Naive B cell (primary cell): ENCODE measurements at regions not wholly inside any gene's neighbourhood (a gene's known extent, or its start where the extent isn't known, plus 50 kb on each side); places are given as distances from the start of the nearest gene placed in this dataset.

ENCODE experiments used
- ATAC-seq, 2 donors: fragments of 150-1000 bp; cut with Tn5 transposase; 2 replicates each; pipeline ENCODE4 v1.10.0; 2021; ENCODE audit warnings: low read depth in 2 of 2, mild to moderate bottlenecking in 2 of 2, moderate library complexity in 2 of 2
- DNase-seq: peaks from one replicate; pipeline ENCODE4 v3.0.0; 2022
- H3K27ac Mint-ChIP-seq, 6 donors: one replicate each; pipeline ENCODE4 v1.8.0; 2020 to 2022; ENCODE audit warnings: mild to moderate bottlenecking in 6 of 6, mixed read lengths in 6 of 6, moderate library complexity in 5 of 6, inconsistent platforms in 2 of 6
- H3K27me3 Mint-ChIP-seq, 3 donors: one replicate each; pipeline ENCODE4 v1.8.0; 2021 to 2022; ENCODE audit warnings: mixed read lengths in 3 of 3, mild to moderate bottlenecking in 1 of 3
- H3K36me3 Mint-ChIP-seq, 2 donors: one replicate each; pipeline ENCODE4 v1.8.0; 2020 to 2022; ENCODE audit warnings: mixed read lengths in 2 of 2, inconsistent platforms in 1 of 2, mild to moderate bottlenecking in 1 of 2
- H3K4me1 Mint-ChIP-seq, 3 donors: one replicate each; pipeline ENCODE4 v1.8.0; 2020 to 2022; ENCODE audit warnings: mixed read lengths in 3 of 3, inconsistent platforms in 1 of 3, mild to moderate bottlenecking in 1 of 3, moderate library complexity in 1 of 3
- H3K4me3 Mint-ChIP-seq, 8 donors: one replicate each; pipeline ENCODE4 v1.8.0; 2020 to 2022; ENCODE audit warnings: mild to moderate bottlenecking in 8 of 8, mixed read lengths in 8 of 8, moderate library complexity in 8 of 8, inconsistent platforms in 2 of 8
- H3K9me3 Mint-ChIP-seq, 7 donors: one replicate each; pipeline ENCODE4 v1.8.0; 2020 to 2022; ENCODE audit warnings: mixed read lengths in 7 of 7, mild to moderate bottlenecking in 5 of 7, inconsistent platforms in 2 of 7, moderate library complexity in 1 of 7

DNA sequence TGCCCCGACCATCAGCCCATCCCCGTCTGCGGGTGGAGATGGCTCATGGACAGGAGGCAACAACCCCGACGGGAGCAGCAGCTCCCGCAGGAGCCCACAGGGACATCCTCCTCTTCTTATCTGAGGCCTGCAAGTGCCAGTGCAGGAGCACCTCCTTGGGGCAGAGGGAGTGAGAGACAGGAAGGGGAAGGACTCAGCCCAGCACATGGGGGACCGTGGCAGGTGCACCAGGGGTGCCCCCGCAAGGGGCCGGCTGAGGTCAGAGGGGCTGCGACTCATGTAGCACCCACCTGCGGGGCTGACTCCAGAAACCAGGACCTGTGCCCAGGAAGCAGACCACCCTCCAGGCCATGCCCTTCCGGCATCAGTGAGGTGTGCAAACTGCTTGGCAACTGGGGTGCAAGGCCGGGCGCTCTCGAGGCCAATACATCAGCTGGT is 259.8 kb upstream of the ADAMTS16 start:
- DNase-seq: no peak
- Mint-ChIP-seq H3K4me1 (no peaks in the 10 kb centered on the region), H3K27me3 (no peaks in the 10 kb centered on the region), H3K36me3 (no peaks in the 10 kb centered on the region), H3K9me3 (peaks cover 0 to 2% (median 0%) of the 10 kb centered on the region in 7 donors), H3K4me3 (no peak overlapping the region), H3K27ac (no peak overlapping the region)
- no peak for ATAC-seq

DNA sequence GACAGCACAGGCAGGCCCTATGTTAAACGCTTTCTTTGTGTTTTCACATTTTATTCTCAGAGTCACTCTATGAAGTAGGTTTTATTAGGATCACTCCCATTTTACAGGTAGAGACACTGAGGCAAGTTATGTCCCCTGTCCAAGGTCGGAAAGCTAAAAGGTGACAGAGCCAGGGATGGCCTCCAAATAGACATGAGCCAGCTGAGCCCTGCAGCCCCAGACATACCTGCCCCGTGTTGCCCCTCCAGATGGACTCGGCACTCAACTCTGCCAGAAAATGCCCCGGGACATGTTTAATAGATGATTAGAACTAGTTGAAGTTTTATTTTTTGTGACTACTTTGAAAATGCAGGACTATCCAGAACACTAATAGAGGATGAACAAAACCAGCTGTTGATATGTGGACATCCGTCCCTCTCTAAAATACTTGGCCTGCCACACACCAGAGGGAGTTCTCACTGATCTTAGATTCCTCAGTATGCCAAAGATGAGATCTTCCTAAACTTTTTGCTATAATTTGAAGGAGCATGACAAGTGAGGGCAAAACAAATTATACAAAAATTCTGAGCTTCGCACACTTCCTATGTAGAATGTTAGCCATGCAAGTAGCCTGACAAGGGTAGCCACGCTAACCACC is 258.6 kb upstream of the ADAMTS16 start:
- H3K4me3 Mint-ChIP-seq: no peak overlapping the region
- ATAC-seq (no peak), DNase-seq (no peak)
- no peaks in the 10 kb centered on the region for H3K27me3 Mint-ChIP-seq
- no peaks in the 10 kb centered on the region for H3K4me1 Mint-ChIP-seq
- no peaks in the 10 kb centered on the region for H3K36me3 Mint-ChIP-seq
- H3K9me3 Mint-ChIP-seq: peaks cover 0 to 6% (median 2%) of the 10 kb centered on the region in 7 donors
- H3K27ac Mint-ChIP-seq: no peak overlapping the region

DNA sequence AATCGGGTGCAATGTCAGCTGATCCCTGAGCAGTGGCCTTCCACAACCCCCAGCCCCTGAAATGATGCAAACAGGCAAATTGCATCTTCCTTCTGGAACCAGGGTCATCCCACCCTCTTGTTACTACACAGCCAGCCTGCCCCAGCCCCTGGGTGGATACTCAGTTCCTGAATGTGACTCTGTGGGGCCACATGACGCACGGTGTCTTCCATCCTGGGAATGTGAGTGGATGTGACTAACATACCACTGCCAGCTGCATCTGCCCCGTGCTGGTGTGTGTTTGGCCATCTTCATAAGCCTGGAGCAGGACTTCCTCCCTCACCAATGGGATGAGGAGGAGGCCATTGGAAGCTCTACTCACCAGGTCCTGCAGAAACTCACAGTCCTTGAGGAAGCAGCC is 257.9 kb upstream of the ADAMTS16 start:
- Mint-ChIP-seq H3K4me1 (no peaks in the 10 kb centered on the region), H3K4me3 (no peak overlapping the region), H3K27me3 (no peaks in the 10 kb centered on the region), H3K36me3 (no peaks in the 10 kb centered on the region), H3K27ac (no peak overlapping the region), H3K9me3 (peaks cover 0 to 6% (median 2%) of the 10 kb centered on the region in 7 donors)
- ATAC-seq (no peak), DNase-seq (no peak)

GRCh38 chr5:4883360-4883759 is 256.8 kb upstream of the ADAMTS16 start:
- no peak overlapping the region for H3K4me3 Mint-ChIP-seq
- H3K27ac Mint-ChIP-seq: no peak overlapping the region
- no peaks in the 10 kb centered on the region for H3K36me3 Mint-ChIP-seq
- H3K9me3 Mint-ChIP-seq: peaks cover 0 to 6% (median 3%) of the 10 kb centered on the region in 7 donors
- no peaks in the 10 kb centered on the region for H3K4me1 Mint-ChIP-seq
- ATAC-seq (no peak), DNase-seq (no peak)
- H3K27me3 Mint-ChIP-seq: no peaks in the 10 kb centered on the region

DNA sequence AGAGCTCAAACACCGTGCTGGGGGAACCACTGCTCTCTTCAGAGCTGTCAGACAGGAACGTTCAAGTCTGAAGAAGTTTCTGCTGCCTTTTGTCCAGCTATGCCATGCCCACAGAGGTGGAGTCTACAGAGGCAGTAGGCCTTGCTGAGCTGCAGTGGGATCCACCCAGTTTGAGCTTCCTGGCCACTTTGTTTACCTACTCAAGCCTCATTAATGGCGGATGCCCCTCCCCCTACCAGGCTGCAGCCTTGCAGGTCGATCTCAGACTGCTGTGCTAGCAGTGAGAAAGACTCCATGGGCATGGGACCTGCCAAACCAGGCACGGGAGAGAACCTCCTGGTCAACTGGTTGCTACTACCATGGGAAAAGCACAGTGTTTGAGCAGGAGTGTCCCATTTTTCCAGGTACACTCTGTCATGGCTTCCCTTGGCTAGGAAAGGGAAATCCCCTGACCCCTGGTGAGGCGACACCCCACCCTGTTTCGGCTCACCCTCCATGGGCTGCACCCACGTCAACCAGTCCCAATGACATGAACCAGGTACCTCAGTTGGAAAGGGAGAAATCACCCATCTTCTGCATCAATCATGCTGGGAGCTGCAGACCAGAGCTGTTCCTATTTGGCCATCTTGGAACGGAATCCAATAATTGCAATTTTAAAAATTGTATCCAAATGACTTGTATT is 246.9 kb upstream of the ADAMTS16 start:
- H3K27me3 Mint-ChIP-seq: no peaks in the 10 kb centered on the region
- no peaks in the 10 kb centered on the region for H3K4me1 Mint-ChIP-seq
- H3K27ac Mint-ChIP-seq: no peak overlapping the region
- H3K36me3 Mint-ChIP-seq: no peaks in the 10 kb centered on the region
- peaks cover 0 to 12% (median 0%) of the 10 kb centered on the region in 7 donors for H3K9me3 Mint-ChIP-seq
- ATAC-seq: no peak
- DNase-seq: no peak
- no peak overlapping the region for H3K4me3 Mint-ChIP-seq

DNA sequence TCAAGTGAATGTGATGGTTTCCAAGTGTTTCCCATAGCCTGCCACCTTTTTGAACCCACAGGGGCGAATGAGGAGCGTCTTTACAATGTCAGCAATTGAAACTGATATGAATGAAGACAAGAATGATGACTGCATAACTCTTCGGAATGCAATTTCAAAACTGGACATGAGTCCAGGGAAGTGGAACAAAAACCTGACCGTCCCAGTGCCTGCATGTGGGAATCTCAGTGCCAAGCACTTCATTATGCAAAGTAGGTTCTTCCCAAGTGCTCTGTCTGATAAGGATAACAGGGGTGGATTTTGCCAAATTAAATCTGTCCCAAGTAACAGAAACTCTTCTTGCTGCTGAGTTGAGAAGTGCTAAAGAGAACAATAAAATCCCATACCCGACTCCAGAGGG is 243.8 kb upstream of the ADAMTS16 start:
- H3K36me3 Mint-ChIP-seq: no peaks in the 10 kb centered on the region
- no peak overlapping the region for H3K4me3 Mint-ChIP-seq
- no peaks in the 10 kb centered on the region for H3K4me1 Mint-ChIP-seq
- DNase-seq: no peak
- no peak overlapping the region for H3K27ac Mint-ChIP-seq
- no peaks in the 10 kb centered on the region for H3K27me3 Mint-ChIP-seq
- ATAC-seq: no peak
- peaks cover 0 to 10% (median 0%) of the 10 kb centered on the region in 7 donors for H3K9me3 Mint-ChIP-seq

DNA sequence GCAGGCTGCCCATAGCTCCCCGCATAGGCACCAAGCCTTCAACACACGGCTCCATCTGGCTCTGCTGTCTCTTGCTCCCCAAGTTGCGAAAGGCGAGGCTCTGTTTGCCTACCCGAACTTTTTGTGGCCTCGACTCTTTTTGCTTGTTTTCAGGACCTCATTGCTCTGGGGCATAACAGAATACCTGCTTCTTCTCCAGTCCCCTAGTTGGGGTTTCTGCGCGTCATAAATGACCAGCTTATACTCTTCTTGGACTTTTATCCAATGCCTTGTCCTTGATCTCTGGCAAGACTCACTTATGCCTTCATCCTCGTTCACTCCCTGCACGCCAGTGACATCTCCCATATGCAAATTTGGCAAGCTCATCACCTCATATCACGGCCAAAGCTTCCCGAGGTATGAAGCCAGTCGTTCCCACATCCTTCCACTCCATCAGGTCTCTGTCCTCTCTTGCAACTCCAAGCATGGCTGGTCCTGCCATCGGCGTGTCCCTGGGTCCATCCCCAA is 238.8 kb upstream of the ADAMTS16 start:
- Mint-ChIP-seq H3K4me1 (no peaks in the 10 kb centered on the region), H3K27me3 (peaks cover 0 to 3% (median 0%) of the 10 kb centered on the region in 3 donors), H3K27ac (no peak overlapping the region), H3K4me3 (no peak overlapping the region), H3K9me3 (peaks cover 0 to 3% (median 0%) of the 10 kb centered on the region in 7 donors), H3K36me3 (no peaks in the 10 kb centered on the region)
- DNase-seq (no peak), ATAC-seq (no peak)

DNA sequence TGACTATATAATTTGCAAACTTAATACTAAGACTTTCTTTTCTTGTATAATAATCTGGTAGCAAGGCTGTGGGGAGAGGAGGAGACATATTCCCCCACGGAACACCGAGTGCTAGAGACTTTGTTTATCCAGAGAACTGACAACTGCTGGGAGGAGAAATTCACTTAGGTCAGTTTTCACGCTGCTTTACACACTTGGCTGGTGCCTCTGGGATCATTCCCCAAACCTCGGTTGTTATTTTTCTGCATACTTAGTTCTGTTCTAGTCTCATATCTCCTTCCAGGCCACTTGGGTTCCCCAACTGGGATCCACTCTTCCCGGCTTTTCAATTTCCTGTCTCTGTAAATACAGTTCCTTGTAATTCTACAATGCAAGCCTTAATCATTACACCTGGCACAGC is 238.2 kb upstream of the ADAMTS16 start:
- no peak for DNase-seq
- ATAC-seq: no peak
- no peak overlapping the region for H3K4me3 Mint-ChIP-seq
- H3K27me3 Mint-ChIP-seq: peaks cover 0 to 3% (median 0%) of the 10 kb centered on the region in 3 donors
- no peaks in the 10 kb centered on the region for H3K36me3 Mint-ChIP-seq
- H3K9me3 Mint-ChIP-seq: peaks cover 0 to 3% (median 0%) of the 10 kb centered on the region in 7 donors
- no peaks in the 10 kb centered on the region for H3K4me1 Mint-ChIP-seq
- H3K27ac Mint-ChIP-seq: no peak overlapping the region

GRCh38 chr5:4905674-4906520 is 234.2 kb upstream of the ADAMTS16 start:
- no peak for ATAC-seq
- H3K36me3 Mint-ChIP-seq: no peaks in the 10 kb centered on the region
- no peak overlapping the region for H3K27ac Mint-ChIP-seq
- DNase-seq: no peak
- H3K4me3 Mint-ChIP-seq: no peak overlapping the region
- H3K27me3 Mint-ChIP-seq: peaks cover 0 to 3% (median 0%) of the 10 kb centered on the region in 3 donors
- no peaks in the 10 kb centered on the region for H3K4me1 Mint-ChIP-seq
- H3K9me3 Mint-ChIP-seq: peaks cover 0 to 4% (median 3%) of the 10 kb centered on the region in 7 donors

- ATAC-seq: no peak
- Mint-ChIP-seq H3K36me3 (no peaks in the 10 kb centered on the region), H3K9me3 (peaks cover 0 to 7% (median 0%) of the 10 kb centered on the region in 7 donors), H3K27me3 (peaks cover 0 to 9% (median 0%) of the 10 kb centered on the region in 3 donors), H3K4me3 (no peak overlapping the region), H3K4me1 (no peaks in the 10 kb centered on the region), H3K27ac (no peak overlapping the region)
- DNase-seq: no peak
These were observed 233.3 kb upstream of the ADAMTS16 start for GRCh38 chr5:4906786-4907185.

DNA sequence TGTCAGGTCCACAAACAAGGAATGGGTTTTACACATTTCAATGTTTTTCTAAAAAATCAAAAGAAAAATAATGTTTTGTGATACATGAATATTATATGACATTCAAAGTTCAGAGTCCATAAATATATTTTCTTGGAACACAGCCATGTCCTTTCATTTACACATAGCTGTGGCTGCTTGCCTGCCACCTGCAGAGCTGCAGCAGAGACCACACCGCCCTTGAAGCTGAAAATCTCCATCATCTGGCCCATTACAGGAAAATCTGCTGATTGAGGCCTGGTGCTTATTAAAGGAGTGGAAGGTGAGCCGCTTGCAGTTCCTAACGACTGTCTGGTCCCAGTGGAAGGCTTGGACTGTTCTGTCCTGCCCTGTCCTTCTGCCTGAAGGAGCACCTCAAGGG is 232.6 kb upstream of the ADAMTS16 start:
- no peaks in the 10 kb centered on the region for H3K4me1 Mint-ChIP-seq
- DNase-seq: no peak
- H3K27ac Mint-ChIP-seq: no peak overlapping the region
- ATAC-seq: no peak
- no peak overlapping the region for H3K4me3 Mint-ChIP-seq
- H3K27me3 Mint-ChIP-seq: peaks cover 0 to 5% (median 4%) of the 10 kb centered on the region in 3 donors
- no peaks in the 10 kb centered on the region for H3K36me3 Mint-ChIP-seq
- peaks cover 0 to 7% (median 0%) of the 10 kb centered on the region in 7 donors for H3K9me3 Mint-ChIP-seq

DNA sequence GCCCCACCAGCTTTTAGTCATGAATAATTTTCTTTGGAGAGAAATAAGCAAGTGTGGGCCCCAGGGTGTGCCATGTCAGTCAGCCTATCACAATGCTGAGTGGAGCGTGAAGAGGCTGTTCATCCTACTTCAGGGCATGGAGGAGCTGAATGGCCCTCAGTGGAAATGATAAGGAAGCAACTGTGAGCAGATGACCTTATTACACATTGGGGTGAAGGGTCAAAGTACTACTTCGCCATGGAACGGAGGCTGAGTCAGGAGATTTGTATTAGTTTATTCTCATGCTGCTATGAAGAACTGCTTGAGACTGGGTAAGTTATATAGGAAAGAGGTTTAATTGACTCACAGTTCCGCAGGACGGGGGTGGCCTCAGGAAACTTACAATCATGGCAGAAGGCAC is 231.0 kb upstream of the ADAMTS16 start:
- Mint-ChIP-seq H3K27me3 (peaks cover 0 to 6% (median 5%) of the 10 kb centered on the region in 3 donors), H3K9me3 (peaks cover 0 to 7% (median 0%) of the 10 kb centered on the region in 7 donors), H3K27ac (no peak overlapping the region), H3K36me3 (no peaks in the 10 kb centered on the region), H3K4me3 (no peak overlapping the region), H3K4me1 (no peaks in the 10 kb centered on the region)
- ATAC-seq (no peak), DNase-seq (no peak)

GRCh38 chr5:4911646-4912403 is 228.3 kb upstream of the ADAMTS16 start:
- Mint-ChIP-seq H3K4me3 (no peak overlapping the region), H3K27ac (no peak overlapping the region), H3K36me3 (no peaks in the 10 kb centered on the region), H3K4me1 (no peaks in the 10 kb centered on the region), H3K27me3 (peaks cover 0 to 15% (median 5%) of the 10 kb centered on the region in 3 donors), H3K9me3 (peaks cover 0 to 7% (median 0%) of the 10 kb centered on the region in 7 donors)
- DNase-seq: no peak
- ATAC-seq: no peak
